GM23248 (cell line): ENCODE measurements at regions not wholly inside any gene's neighbourhood (a gene's known extent, or its start where the extent isn't known, plus 50 kb on each side); places are given as distances from the start of the nearest gene placed in this dataset.

ENCODE experiments used
- DNase-seq: peaks from one replicate; pipeline ENCODE4 v3.0.0-alpha.2; 2015
- H2AFZ ChIP-seq: fragments of 200-600 bp; sonication (generic); 2 replicates; pipeline ENCODE4 v1.6.1; 2016; ENCODE audit warnings: antibody characterized with exemption
- H3F3A ChIP-seq: fragments of 200-600 bp; sonication (generic); 2 replicates; pipeline ENCODE4 v1.6.1; 2016; ENCODE audit warnings: mild to moderate bottlenecking, antibody characterized with exemption, mixed run types; ENCODE audit not compliant: insufficient read depth
- H3K27ac ChIP-seq: fragments of 200-600 bp; sonication (generic); 2 replicates; pipeline ENCODE4 v1.5.1; 2016; ENCODE audit warnings: mild to moderate bottlenecking
- H3K27me3 ChIP-seq: fragments of 200-600 bp; sonication (generic); replicated peaks from 2 replicates; pipeline ENCODE4 v1.6.1; 2016; ENCODE audit warnings: mild to moderate bottlenecking; ENCODE audit not compliant: insufficient read depth
- H3K36me3 ChIP-seq: fragments of 200-600 bp; sonication (generic); 2 replicates; pipeline ENCODE4 v1.6.1; 2016; ENCODE audit warnings: low read depth, mild to moderate bottlenecking
- H3K4me1 ChIP-seq: fragments of 200-600 bp; sonication (generic); 2 replicates; pipeline ENCODE4 v1.6.1; 2016; ENCODE audit warnings: mild to moderate bottlenecking; ENCODE audit not compliant: insufficient read depth
- H3K4me2 ChIP-seq: fragments of 200-600 bp; sonication (generic); one replicate; pipeline ENCODE4 v1.6.1; 2016; ENCODE audit warnings: mild to moderate bottlenecking; ENCODE audit not compliant: unreplicated experiment
- H3K4me3 ChIP-seq: fragments of 200-600 bp; sonication (generic); 2 replicates; pipeline ENCODE4 v1.5.1; 2016; ENCODE audit warnings: mild to moderate bottlenecking
- H3K79me2 ChIP-seq: fragments of 200-600 bp; sonication (generic); 2 replicates; pipeline ENCODE4 v1.6.1; 2016; ENCODE audit warnings: mild to moderate bottlenecking; ENCODE audit not compliant: insufficient read depth
- H3K9ac ChIP-seq: fragments of 200-600 bp; sonication (generic); 2 replicates; pipeline ENCODE4 v1.6.1; 2016; ENCODE audit warnings: mild to moderate bottlenecking
- H3K9me2 ChIP-seq: fragments of 200-600 bp; sonication (generic); 2 replicates; pipeline ENCODE4 v1.6.1; 2016; ENCODE audit warnings: mixed run types, mild to moderate bottlenecking, moderate library complexity; ENCODE audit not compliant: insufficient read depth
- H3K9me3 ChIP-seq: fragments of 200-600 bp; sonication (generic); one replicate; pipeline ENCODE4 v1.6.1; 2017; ENCODE audit warnings: low read depth
- H4K20me1 ChIP-seq: fragments of 200-600 bp; sonication (generic); 2 replicates; pipeline ENCODE4 v1.6.0; 2016; ENCODE audit not compliant: insufficient read depth
- EZH2 ChIP-seq: fragments of 200-600 bp; sonication (generic); IDR thresholded peaks from 2 replicates; pipeline ENCODE4 v1.6.1; 2018; ENCODE audit warnings: antibody characterized with exemption, mild to moderate bottlenecking; ENCODE audit not compliant: insufficient read depth, poor library complexity, severe bottlenecking
- EZH2phosphoT487 ChIP-seq: fragments of 200-600 bp; sonication (generic); IDR thresholded peaks from 2 replicates; pipeline ENCODE4 v1.6.1; 2018; ENCODE audit warnings: antibody characterized with exemption, moderate library complexity, mild to moderate bottlenecking, low read depth; ENCODE audit not compliant: insufficient read depth
- WGBS, 2 experiments: methylation state at CpG; one replicate each; pipeline ENCODE4 v1.1.6; 2015 to 2017; ENCODE audit warnings: low lambda C conversion rate in 2 of 2, low coverage in 1 of 2; ENCODE audit errors: missing lambda C conversion rate in 2 of 2; 5-methylcytosine and 5-hydroxymethylcytosine counted together
- in situ Hi-C: fragments of 300-500 bp; cut with MboI; formaldehyde crosslinking; loops from 2 replicates; pipeline ENCODE4 v1.15.0; 2020

DNA sequence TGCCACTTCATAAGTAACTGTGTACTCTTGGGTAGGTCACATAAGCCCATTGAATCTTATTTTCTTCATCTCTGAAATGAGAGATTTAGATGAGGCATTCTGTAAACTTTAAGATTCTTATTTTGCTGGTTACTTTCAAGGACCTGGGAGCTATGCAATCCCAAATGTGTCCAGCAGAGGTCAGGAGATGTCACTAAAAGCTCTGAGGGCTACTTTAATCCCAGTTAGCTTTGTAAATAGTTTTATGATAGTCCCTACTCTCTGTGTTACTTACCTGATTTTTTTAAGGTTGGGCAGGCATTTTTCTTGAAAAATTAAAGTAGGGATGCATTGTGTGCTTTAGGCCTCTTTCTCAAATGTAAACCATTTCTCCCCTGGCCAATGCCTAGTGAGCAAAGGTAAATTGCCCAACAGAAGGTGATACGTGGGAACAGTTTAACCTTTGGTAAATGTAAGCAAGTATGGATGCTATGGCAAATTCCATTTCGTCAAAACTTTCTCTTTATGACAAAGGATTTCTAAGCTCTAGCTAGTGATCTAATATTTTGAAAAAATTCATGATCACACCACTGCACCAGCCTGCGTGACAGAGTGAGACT lies 57.1 kb upstream of the WSB1 start:
- Histone ChIP-seq H3K27me3 (no peaks in the 10 kb centered on the region), H3F3A (no peaks in the 10 kb centered on the region), H3K79me2 (no peaks in the 10 kb centered on the region), H3K9me2 (no peaks in the 10 kb centered on the region), H3K4me1 (no peaks in the 10 kb centered on the region; the same call in 1 of the 2 replicates), H3K9me3 (no peaks in the 10 kb centered on the region), H2AFZ (no peak overlapping the region), H3K36me3 (no peaks in the 10 kb centered on the region), H4K20me1 (no peaks in the 10 kb centered on the region), H3K4me2 (no peak overlapping the region), H3K9ac (no peak overlapping the region), H3K27ac (no peak overlapping the region), H3K4me3 (no peak overlapping the region)
- in situ Hi-C loops: loop anchor here (10.0 to 25.0 kb wide), 2 partner anchors 200 to 368 kb away; no protein-coding TSS in a partner anchor
- WGBS, 2 experiments: 47 to 48% methylated on average over 3 of the region's 3 CpGs
- peak; percentile 67 for DNase-seq
- TF ChIP-seq EZH2 (no peak), EZH2phosphoT487 (no peak)

DNA sequence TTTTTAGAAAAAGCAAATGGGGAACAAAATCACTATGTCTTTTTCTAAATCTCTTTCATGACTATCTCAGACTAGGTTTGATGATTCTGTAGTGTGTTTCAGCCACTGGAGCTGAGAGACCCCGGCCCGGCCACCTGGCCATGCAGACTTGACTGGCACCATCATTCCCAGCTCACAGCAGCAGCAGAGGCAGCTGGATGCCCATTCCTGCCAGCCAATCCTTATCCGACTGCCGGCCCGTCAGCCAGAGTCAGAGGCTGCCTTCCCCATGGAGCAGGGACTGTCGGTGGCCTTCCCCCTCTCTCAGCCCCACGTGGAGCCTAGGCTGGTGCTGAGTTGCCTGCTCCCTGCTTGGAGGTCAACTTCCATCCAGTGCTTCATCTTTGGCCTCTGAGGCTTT lies 56.0 kb upstream of the WSB1 start:
- H3K9me3 ChIP-seq: no peaks in the 10 kb centered on the region
- H3K4me1 ChIP-seq: no peaks in the 10 kb centered on the region; the same call in 1 of the 2 replicates
- H3K9ac ChIP-seq: no peak overlapping the region
- no peak overlapping the region for H3K27ac ChIP-seq
- in situ Hi-C loops: loop anchor here (10.0 to 25.0 kb wide), 2 partner anchors 199 to 367 kb away; no protein-coding TSS in a partner anchor
- no peaks in the 10 kb centered on the region for H3K36me3 ChIP-seq
- WGBS, 2 experiments: 84 to 89% methylated on average over 7 of the region's 7 CpGs
- DNase-seq: no peak
- H3K4me2 ChIP-seq: no peak overlapping the region
- no peak overlapping the region for H3K4me3 ChIP-seq
- TF ChIP-seq EZH2 (no peak), EZH2phosphoT487 (no peak)
- no peak overlapping the region for H2AFZ ChIP-seq
- H3F3A ChIP-seq: no peaks in the 10 kb centered on the region
- H3K27me3 ChIP-seq: no peaks in the 10 kb centered on the region
- H4K20me1 ChIP-seq: no peaks in the 10 kb centered on the region
- no peaks in the 10 kb centered on the region for H3K79me2 ChIP-seq
- no peaks in the 10 kb centered on the region for H3K9me2 ChIP-seq

DNA sequence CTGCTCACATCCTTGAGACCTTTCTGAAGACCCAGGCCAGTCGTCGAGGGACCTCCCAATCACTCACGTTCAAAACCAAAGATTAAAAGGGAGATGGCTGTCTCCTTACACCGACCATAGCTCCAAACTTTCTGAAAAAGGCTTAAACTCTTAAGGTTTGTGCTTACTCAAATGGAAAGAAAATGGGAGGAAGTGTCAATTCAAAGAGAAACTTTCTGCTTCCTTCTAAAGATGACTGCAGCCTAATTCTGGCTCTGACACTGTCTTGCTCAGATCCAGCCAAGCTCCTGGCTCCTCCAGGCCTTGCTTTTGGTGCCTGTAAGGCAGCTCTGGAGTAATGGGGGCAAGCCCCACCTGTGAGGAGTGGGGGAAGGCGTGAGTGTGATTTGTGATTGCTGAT lies 54.9 kb upstream of the WSB1 start:
- H3K36me3 ChIP-seq: no peaks in the 10 kb centered on the region
- H3F3A ChIP-seq: no peaks in the 10 kb centered on the region
- H3K79me2 ChIP-seq: no peaks in the 10 kb centered on the region
- H3K27ac ChIP-seq: no peak overlapping the region
- H3K4me2 ChIP-seq: no peak overlapping the region
- H3K4me3 ChIP-seq: no peak overlapping the region
- DNase-seq: no peak
- TF ChIP-seq EZH2phosphoT487 (no peak), EZH2 (no peak)
- no peaks in the 10 kb centered on the region for H3K9me2 ChIP-seq
- H4K20me1 ChIP-seq: no peaks in the 10 kb centered on the region
- in situ Hi-C loops: loop anchor here (10.0 to 25.0 kb wide), 2 partner anchors 198 to 366 kb away; no protein-coding TSS in a partner anchor
- no peaks in the 10 kb centered on the region; the same call in 1 of the 2 replicates for H3K4me1 ChIP-seq
- WGBS, 2 experiments: 78 to 86% methylated on average over 5 of the region's 5 CpGs
- no peaks in the 10 kb centered on the region for H3K27me3 ChIP-seq
- no peak overlapping the region for H2AFZ ChIP-seq
- no peak overlapping the region for H3K9ac ChIP-seq
- H3K9me3 ChIP-seq: no peaks in the 10 kb centered on the region

DNA sequence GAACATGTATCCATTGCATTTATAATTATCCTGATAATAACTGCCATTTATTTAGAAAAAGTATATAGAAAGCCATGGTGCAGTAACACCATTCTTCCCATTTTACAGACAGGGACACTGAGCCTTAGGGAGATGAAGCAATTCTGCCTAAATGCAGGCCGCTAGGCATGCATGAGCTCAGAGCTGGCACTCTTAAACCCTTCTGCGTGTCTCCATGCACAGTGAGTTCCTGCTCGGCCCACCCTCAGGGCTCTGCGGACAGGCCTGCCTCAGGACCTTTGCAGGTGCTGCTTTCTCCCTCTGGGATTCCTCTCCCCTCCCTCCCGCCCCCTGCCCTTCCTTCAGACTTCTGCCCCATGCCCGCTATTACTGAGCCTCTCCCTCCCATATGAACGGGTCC lies 54.3 kb upstream of the WSB1 start:
- H3K79me2 ChIP-seq: no peaks in the 10 kb centered on the region
- H3K4me1 ChIP-seq: peaks cover 4% of the 10 kb centered on the region
- in situ Hi-C loops: loop anchor here (10.0 to 25.0 kb wide), 2 partner anchors 198 to 365 kb away; no protein-coding TSS in a partner anchor
- no peaks in the 10 kb centered on the region for H3K27me3 ChIP-seq
- no peak for TF ChIP-seq EZH2
- no peak for TF ChIP-seq EZH2phosphoT487
- H3K4me2 ChIP-seq: no peak overlapping the region
- no peaks in the 10 kb centered on the region for H4K20me1 ChIP-seq
- H2AFZ ChIP-seq: no peak overlapping the region
- H3K36me3 ChIP-seq: no peaks in the 10 kb centered on the region
- no peaks in the 10 kb centered on the region for H3F3A ChIP-seq
- 76 to 88% methylated on average over 6 to 7 of the region's 7 CpGs for WGBS, 2 experiments
- H3K9ac ChIP-seq: no peak overlapping the region
- no peak overlapping the region for H3K4me3 ChIP-seq
- H3K27ac ChIP-seq: no peak overlapping the region
- no peak for DNase-seq
- no peaks in the 10 kb centered on the region for H3K9me3 ChIP-seq
- H3K9me2 ChIP-seq: no peaks in the 10 kb centered on the region
